BE2C (cell line): ENCODE measurements at regions not wholly inside any gene's neighbourhood (a gene's known extent, or its start where the extent isn't known, plus 50 kb on each side); places are given as distances from the start of the nearest gene placed in this dataset.

ENCODE experiments used
- DNase-seq: peaks from one replicate; pipeline ENCODE4 v3.0.0-alpha.2; 2020
- H3K27me3 ChIP-seq: fragments of 250-450 bp; sonication (Bioruptor Pico); 2 replicates; pipeline ENCODE4 v1.5.1; 2020; ENCODE audit warnings: mild to moderate bottlenecking
- H3K36me3 ChIP-seq: fragments of 250-450 bp; sonication (Bioruptor Pico); 2 replicates; pipeline ENCODE4 v1.5.1; 2020; ENCODE audit warnings: mild to moderate bottlenecking
- H3K4me1 ChIP-seq: fragments of 250-450 bp; sonication (Bioruptor Pico); 2 replicates; pipeline ENCODE4 v1.5.1; 2020
- H3K4me3 ChIP-seq: 2 replicates; pipeline ENCODE4 v1.5.1; 2011; ENCODE audit warnings: low read depth, low read length
- H3K9me3 ChIP-seq: fragments of 250-450 bp; sonication (Bioruptor Pico); 2 replicates; pipeline ENCODE4 v1.5.1; 2020
- TF ChIP-seq, protein P1 (sequence below): IDR thresholded peaks from 2 replicates; pipeline ENCODE4 v1.5.1; 2012; ENCODE audit warnings: mild to moderate bottlenecking, low read depth, low read length

DNA sequence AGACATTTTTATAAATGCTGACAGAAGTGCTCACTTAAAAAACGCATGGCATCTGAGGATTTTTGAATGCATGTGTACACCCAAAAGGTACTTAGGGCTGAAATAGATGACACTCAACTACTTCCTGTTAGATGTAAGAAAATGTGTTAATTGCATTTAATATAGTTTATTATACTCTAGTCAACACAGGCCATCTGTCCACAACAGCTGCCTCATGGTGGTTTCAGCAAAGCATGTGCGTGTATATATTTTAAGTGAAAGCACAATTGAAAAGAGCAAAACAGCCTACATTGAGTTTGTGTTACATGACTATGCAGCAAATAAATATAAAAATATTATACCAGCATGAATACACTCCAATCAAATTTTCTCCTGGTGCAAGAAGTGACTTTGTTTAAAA lies 1233.0 kb upstream of the EYS start:
- Histone ChIP-seq H3K27me3 (no peaks in the 10 kb centered on the region), H3K4me3 (no peak overlapping the region), H3K9me3 (no peaks in the 10 kb centered on the region; the same call in 1 of the 2 replicates), H3K36me3 (no peaks in the 10 kb centered on the region), H3K4me1 (no peaks in the 10 kb centered on the region)
- DNase-seq = no peak
- TF ChIP-seq, protein P1, sequence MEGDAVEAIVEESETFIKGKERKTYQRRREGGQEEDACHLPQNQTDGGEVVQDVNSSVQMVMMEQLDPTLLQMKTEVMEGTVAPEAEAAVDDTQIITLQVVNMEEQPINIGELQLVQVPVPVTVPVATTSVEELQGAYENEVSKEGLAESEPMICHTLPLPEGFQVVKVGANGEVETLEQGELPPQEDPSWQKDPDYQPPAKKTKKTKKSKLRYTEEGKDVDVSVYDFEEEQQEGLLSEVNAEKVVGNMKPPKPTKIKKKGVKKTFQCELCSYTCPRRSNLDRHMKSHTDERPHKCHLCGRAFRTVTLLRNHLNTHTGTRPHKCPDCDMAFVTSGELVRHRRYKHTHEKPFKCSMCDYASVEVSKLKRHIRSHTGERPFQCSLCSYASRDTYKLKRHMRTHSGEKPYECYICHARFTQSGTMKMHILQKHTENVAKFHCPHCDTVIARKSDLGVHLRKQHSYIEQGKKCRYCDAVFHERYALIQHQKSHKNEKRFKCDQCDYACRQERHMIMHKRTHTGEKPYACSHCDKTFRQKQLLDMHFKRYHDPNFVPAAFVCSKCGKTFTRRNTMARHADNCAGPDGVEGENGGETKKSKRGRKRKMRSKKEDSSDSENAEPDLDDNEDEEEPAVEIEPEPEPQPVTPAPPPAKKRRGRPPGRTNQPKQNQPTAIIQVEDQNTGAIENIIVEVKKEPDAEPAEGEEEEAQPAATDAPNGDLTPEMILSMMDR = no peak

DNA sequence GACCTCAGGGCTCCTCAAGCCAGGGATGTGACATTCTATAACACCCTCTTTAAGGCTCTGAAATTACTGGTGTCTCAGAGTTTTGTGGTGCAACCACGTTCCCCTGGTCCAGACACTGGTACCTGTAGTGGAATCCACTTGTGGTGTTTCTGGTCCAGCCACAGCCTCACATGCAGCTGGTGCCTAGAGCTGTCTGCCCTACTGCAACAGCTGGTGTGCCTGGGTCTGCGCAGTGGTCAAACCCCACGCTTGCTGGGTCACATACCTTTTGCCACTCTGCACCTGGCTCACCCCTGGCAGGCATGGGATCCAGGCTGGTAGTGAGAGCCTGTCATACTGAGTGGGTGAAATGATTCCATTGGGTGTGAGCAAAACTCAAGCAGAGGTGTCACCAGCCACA lies 1230.2 kb upstream of the EYS start:
- Histone ChIP-seq H3K4me3 (no peak overlapping the region), H3K36me3 (no peaks in the 10 kb centered on the region), H3K9me3 (no peaks in the 10 kb centered on the region; the same call in 1 of the 2 replicates), H3K27me3 (no peaks in the 10 kb centered on the region), H3K4me1 (no peaks in the 10 kb centered on the region)
- TF ChIP-seq, protein P1 = no peak
- DNase-seq = no peak

DNA sequence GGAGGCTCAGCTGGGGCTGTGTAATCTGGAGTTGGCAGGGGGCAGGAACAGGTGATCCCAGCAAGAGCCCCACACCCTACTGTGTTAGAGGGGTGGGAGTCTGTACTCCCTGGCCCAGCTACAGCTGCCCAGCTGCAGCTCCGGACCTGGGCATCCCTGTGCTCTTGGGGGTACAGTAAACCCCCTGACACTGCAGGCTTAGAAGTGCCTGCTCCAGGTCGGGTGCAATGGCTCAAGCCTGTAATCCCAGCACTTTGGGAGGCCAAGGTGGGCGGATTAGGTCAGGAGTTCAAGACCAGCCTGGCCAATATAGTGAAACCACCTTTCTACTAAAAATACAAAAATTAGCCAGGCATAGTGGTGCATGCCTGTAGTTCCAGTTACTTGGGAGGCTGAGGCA lies 1228.6 kb upstream of the EYS start:
- no peaks in the 10 kb centered on the region for H3K27me3 ChIP-seq
- DNase-seq = no peak
- TF ChIP-seq, protein P1 = no peak
- no peaks in the 10 kb centered on the region for H3K4me1 ChIP-seq
- no peak overlapping the region for H3K4me3 ChIP-seq
- H3K9me3 ChIP-seq = no peaks in the 10 kb centered on the region; the same call in 1 of the 2 replicates
- H3K36me3 ChIP-seq = no peaks in the 10 kb centered on the region

DNA sequence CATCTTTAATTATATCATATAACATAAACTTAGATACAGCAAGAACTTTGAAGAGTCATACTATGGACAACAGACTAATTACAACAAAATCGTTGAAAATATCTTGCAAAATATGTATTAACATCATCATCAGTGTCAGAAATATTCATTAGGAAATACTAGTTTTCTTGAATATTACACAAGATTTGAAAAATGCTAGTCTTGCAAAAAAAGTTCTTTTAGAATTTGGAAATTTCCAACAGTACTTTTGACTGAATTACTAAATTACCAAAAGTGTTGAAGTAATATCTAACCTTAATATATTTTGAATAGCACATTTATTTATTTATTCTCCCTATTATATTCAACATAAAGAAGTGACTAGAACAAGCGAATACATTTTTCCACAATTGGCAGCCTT lies 1224.8 kb upstream of the EYS start:
- TF ChIP-seq, protein P1 = no peak
- no peak for DNase-seq
- H3K27me3 ChIP-seq = no peaks in the 10 kb centered on the region
- H3K4me1 ChIP-seq = no peaks in the 10 kb centered on the region
- no peak overlapping the region for H3K4me3 ChIP-seq
- no peaks in the 10 kb centered on the region; the same call in 1 of the 2 replicates for H3K9me3 ChIP-seq
- H3K36me3 ChIP-seq = no peaks in the 10 kb centered on the region

DNA sequence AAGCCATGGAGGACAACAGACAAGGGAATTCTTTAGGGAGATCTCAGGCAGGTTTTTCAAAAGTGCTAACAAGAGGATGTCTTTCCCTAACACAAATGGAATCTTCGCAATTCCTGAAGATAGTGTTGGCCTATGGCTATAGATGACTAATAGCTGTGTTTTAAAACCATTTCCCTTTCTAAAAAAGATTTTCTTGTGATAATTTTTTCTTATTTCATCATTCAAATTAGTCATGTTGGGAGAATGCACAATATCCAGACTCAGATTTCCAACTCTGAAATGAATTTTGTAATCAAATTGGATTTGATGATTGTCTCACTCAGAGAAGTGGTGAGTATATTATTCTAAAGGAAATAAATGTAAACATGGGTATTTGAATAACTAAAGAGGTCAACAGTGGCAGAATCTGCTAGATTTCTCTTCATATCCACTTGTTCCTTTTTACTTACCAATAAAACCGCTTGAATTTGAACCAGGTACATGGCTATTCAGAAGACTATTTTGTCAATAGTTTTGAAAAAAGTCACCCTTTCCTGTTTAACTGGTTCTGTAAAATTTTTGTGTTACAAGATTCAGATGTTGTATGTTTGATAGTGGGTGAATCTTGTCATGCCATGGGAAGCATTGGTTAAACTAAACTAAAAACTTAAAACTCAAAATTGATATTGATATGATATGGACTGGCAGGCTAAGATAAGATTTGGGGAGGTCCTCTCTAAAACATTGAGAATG lies 1223.7 kb upstream of the EYS start:
- Histone ChIP-seq H3K36me3 (no peaks in the 10 kb centered on the region), H3K9me3 (no peaks in the 10 kb centered on the region), H3K4me1 (no peaks in the 10 kb centered on the region), H3K27me3 (no peaks in the 10 kb centered on the region), H3K4me3 (no peak overlapping the region)
- no peak for DNase-seq
- TF ChIP-seq, protein P1 = no peak

DNA sequence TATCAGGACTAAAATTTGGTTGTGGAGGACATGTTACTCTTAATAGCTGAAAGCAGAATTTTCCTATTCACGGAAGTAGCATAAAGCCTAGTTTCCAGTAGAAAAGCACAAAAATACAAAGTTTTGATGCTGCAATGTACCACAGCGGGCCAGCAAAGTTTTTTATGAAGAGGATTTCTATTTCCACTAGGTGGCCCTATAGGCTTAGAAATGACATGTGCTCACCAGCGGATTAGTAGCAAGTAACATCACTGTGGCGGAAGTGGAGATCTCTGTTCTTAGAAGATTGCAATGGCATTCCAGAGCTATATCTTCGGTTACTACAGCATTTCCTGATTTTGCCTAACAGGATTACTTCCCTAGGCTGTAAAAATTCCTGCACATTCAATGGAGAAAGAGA lies 1219.0 kb upstream of the EYS start:
- TF ChIP-seq, protein P1 = peak; percentile 37
- no peaks in the 10 kb centered on the region for H3K36me3 ChIP-seq
- DNase-seq = no peak

More for the DNA sequence above, 1219.0 kb upstream of the EYS start:
- Histone ChIP-seq H3K27me3 (no peaks in the 10 kb centered on the region), H3K4me3 (no peak overlapping the region), H3K9me3 (no peaks in the 10 kb centered on the region), H3K4me1 (no peaks in the 10 kb centered on the region)
